ENCODE measurements at regions not wholly inside any gene's neighbourhood (a gene's known extent, or its start where the extent isn't known, plus 50 kb on each side); places are given as distances from the start of the nearest gene placed in this dataset.
"Not testable (repeated sequence)": the region's sequence is repeated elsewhere in the genome, so short reads cannot be mapped to it uniquely, and the experiment has no call there.

- H3K36me3 Mint-ChIP-seq (ENCODE audit: low read depth), result peaks cover 13% of the 10 kb centered on the region
- not testable (repeated sequence) for H3K4me3 Mint-ChIP-seq (ENCODE audit: low read depth)
These were observed 52.5 kb upstream of the CCDC71L start for GRCh38 chr7:106713452-106713851.

GRCh38 chr7:106714590-106715442, 53.9 kb upstream of the CCDC71L start:
- not testable (repeated sequence) for H3K27me3 Mint-ChIP-seq (ENCODE audit: low read depth); DNase-seq (ENCODE audit: low spot score); H3K4me3 Mint-ChIP-seq (ENCODE audit: low read depth)
- Mint-ChIP-seq H3K9me3 (peaks cover 15% of the 10 kb centered on the region), H3K4me1 (ENCODE audit: low read depth) (peaks cover 19% of the 10 kb centered on the region), H3K27ac (peak overlapping the region; percentile 21), H3K36me3 (ENCODE audit: low read depth) (peaks cover 13% of the 10 kb centered on the region)
- intact Hi-C loops (cut with micrococcal nuclease), result loop anchor here (5.0 kb wide), 3 partner anchors 157 to 452 kb away; partner anchors contain the start of gene HBP1

More at GRCh38 chr7:106713452-106713851, 52.5 kb upstream of the CCDC71L start:
- intact Hi-C loops (cut with micrococcal nuclease); DNase-seq (ENCODE audit: low spot score); H3K27ac Mint-ChIP-seq; H3K27me3 Mint-ChIP-seq (ENCODE audit: low read depth): not testable (repeated sequence)
- Mint-ChIP-seq H3K4me1 (ENCODE audit: low read depth) (peaks cover 12% of the 10 kb centered on the region), H3K9me3 (peaks cover 15% of the 10 kb centered on the region)

- Mint-ChIP-seq H3K36me3 (ENCODE audit: low read depth) (peaks cover 17% of the 10 kb centered on the region), H3K27me3 (ENCODE audit: low read depth) (no peaks in the 10 kb centered on the region), H3K9me3 (peaks cover 16% of the 10 kb centered on the region), H3K27ac (no peak overlapping the region), H3K4me3 (ENCODE audit: low read depth) (no peak overlapping the region), H3K4me1 (ENCODE audit: low read depth) (peaks cover 23% of the 10 kb centered on the region)
- no peak for DNase-seq (ENCODE audit: low spot score)
- intact Hi-C loops (cut with micrococcal nuclease), result loop anchor here (5.0 kb wide), 3 partner anchors 157 to 452 kb away; partner anchors contain the start of gene HBP1
These were observed 54.8 kb upstream of the CCDC71L start for GRCh38 chr7:106715730-106716129.

GRCh38 chr7:106717254-106717954, 56.4 kb upstream of the CCDC71L start:
- peaks cover 27% of the 10 kb centered on the region for H3K4me1 Mint-ChIP-seq (ENCODE audit: low read depth)
- H3K36me3 Mint-ChIP-seq (ENCODE audit: low read depth), result peaks cover 17% of the 10 kb centered on the region
- intact Hi-C loops (cut with micrococcal nuclease), result loop anchor here (5.0 kb wide), 3 partner anchors 155 to 450 kb away; partner anchors contain the start of gene HBP1
- H3K27me3 Mint-ChIP-seq (ENCODE audit: low read depth), result no peaks in the 10 kb centered on the region
- H3K27ac Mint-ChIP-seq, result no peak overlapping the region
- peaks cover 8% of the 10 kb centered on the region for H3K9me3 Mint-ChIP-seq
- no peak overlapping the region for H3K4me3 Mint-ChIP-seq (ENCODE audit: low read depth)
- no peak for DNase-seq (ENCODE audit: low spot score)

GRCh38 chr7:106717955-106718871, 57.3 kb upstream of the CCDC71L start:
- H3K27ac Mint-ChIP-seq, result no peak overlapping the region
- peaks cover 30% of the 10 kb centered on the region for H3K4me1 Mint-ChIP-seq (ENCODE audit: low read depth)
- H3K27me3 Mint-ChIP-seq (ENCODE audit: low read depth), result no peaks in the 10 kb centered on the region
- intact Hi-C loops (cut with micrococcal nuclease), result loop anchor here (1.0 to 5.0 kb wide), 8 partner anchors 14 to 449 kb away; partner anchors contain the start of genes CCDC71L and HBP1
- H3K9me3 Mint-ChIP-seq, result peaks cover 8% of the 10 kb centered on the region
- peaks cover 19% of the 10 kb centered on the region for H3K36me3 Mint-ChIP-seq (ENCODE audit: low read depth)
- H3K4me3 Mint-ChIP-seq (ENCODE audit: low read depth), result no peak overlapping the region
- DNase-seq (ENCODE audit: low spot score), result peak; percentile 56

GRCh38 chr7:106720641-106721040, 59.7 kb upstream of the CCDC71L start:
- intact Hi-C loops (cut with micrococcal nuclease), result no loop called here
- DNase-seq (ENCODE audit: low spot score), result no peak
- H3K27ac Mint-ChIP-seq, result no peak overlapping the region
- H3K4me1 Mint-ChIP-seq (ENCODE audit: low read depth), result peaks cover 24% of the 10 kb centered on the region
- H3K27me3 Mint-ChIP-seq (ENCODE audit: low read depth), result no peaks in the 10 kb centered on the region
- H3K9me3 Mint-ChIP-seq, result peaks cover 8% of the 10 kb centered on the region
- H3K36me3 Mint-ChIP-seq (ENCODE audit: low read depth), result peaks cover 7% of the 10 kb centered on the region
- no peak overlapping the region for H3K4me3 Mint-ChIP-seq (ENCODE audit: low read depth)

- H3K4me3 Mint-ChIP-seq (ENCODE audit: low read depth), result no peak overlapping the region
- H3K36me3 Mint-ChIP-seq (ENCODE audit: low read depth), result peaks cover 10% of the 10 kb centered on the region
- no peak overlapping the region for H3K27ac Mint-ChIP-seq
- intact Hi-C loops (cut with micrococcal nuclease), result no loop called here
- peaks cover 24% of the 10 kb centered on the region for H3K4me1 Mint-ChIP-seq (ENCODE audit: low read depth)
- peaks cover 14% of the 10 kb centered on the region for H3K9me3 Mint-ChIP-seq
- no peaks in the 10 kb centered on the region for H3K27me3 Mint-ChIP-seq (ENCODE audit: low read depth)
- DNase-seq (ENCODE audit: low spot score), result no peak
These were observed 61.1 kb upstream of the CCDC71L start for GRCh38 chr7:106721816-106722785.

GRCh38 chr7:106723398-106723797, 62.4 kb upstream of the CCDC71L start:
- H3K9me3 Mint-ChIP-seq, result peaks cover 14% of the 10 kb centered on the region
- intact Hi-C loops (cut with micrococcal nuclease), result no loop called here
- DNase-seq (ENCODE audit: low spot score), result no peak
- peak overlapping the region; percentile 8 for H3K27ac Mint-ChIP-seq
- no peaks in the 10 kb centered on the region for H3K27me3 Mint-ChIP-seq (ENCODE audit: low read depth)
- peaks cover 10% of the 10 kb centered on the region for H3K36me3 Mint-ChIP-seq (ENCODE audit: low read depth)
- peaks cover 26% of the 10 kb centered on the region for H3K4me1 Mint-ChIP-seq (ENCODE audit: low read depth)
- H3K4me3 Mint-ChIP-seq (ENCODE audit: low read depth), result no peak overlapping the region

GRCh38 chr7:106729720-106730385, 68.9 kb upstream of the CCDC71L start:
- H3K9me3 Mint-ChIP-seq, result peaks cover 17% of the 10 kb centered on the region
- H3K27ac Mint-ChIP-seq, result no peak overlapping the region
- H3K4me3 Mint-ChIP-seq (ENCODE audit: low read depth), result no peak overlapping the region
- peaks cover 41% of the 10 kb centered on the region for H3K4me1 Mint-ChIP-seq (ENCODE audit: low read depth)
- no peak for DNase-seq (ENCODE audit: low spot score)
- intact Hi-C loops (cut with micrococcal nuclease), result loop anchor here (5.0 kb wide), 2 partner anchors 37 to 443 kb away; no protein-coding TSS in a partner anchor
- peaks cover 3% of the 10 kb centered on the region for H3K36me3 Mint-ChIP-seq (ENCODE audit: low read depth)
- H3K27me3 Mint-ChIP-seq (ENCODE audit: low read depth), result no peaks in the 10 kb centered on the region

GRCh38 chr7:106731187-106731586, 70.2 kb upstream of the CCDC71L start:
- no peaks in the 10 kb centered on the region for H3K36me3 Mint-ChIP-seq (ENCODE audit: low read depth)
- no peak for DNase-seq (ENCODE audit: low spot score)
- H3K4me3 Mint-ChIP-seq (ENCODE audit: low read depth), result no peak overlapping the region
- H3K9me3 Mint-ChIP-seq, result peaks cover 12% of the 10 kb centered on the region
- peaks cover 49% of the 10 kb centered on the region for H3K4me1 Mint-ChIP-seq (ENCODE audit: low read depth)
- H3K27me3 Mint-ChIP-seq (ENCODE audit: low read depth), result no peaks in the 10 kb centered on the region
- H3K27ac Mint-ChIP-seq, result no peak overlapping the region
- intact Hi-C loops (cut with micrococcal nuclease), result loop anchor here (5.0 kb wide), 2 partner anchors 36 to 444 kb away; no protein-coding TSS in a partner anchor

Measured in activated T-helper 2 cell treated with anti-CD3 and anti-CD28 coated beads, Interferon-gamma antibody, Interleukin-2, Interleukin-4, amounts not matched to agents 10 μg/mL and 5 μg/mL and 100 μg/mL, durations not matched to agents 14 hours and 24 hours and 36 hours (primary cell).